ENCODE measurements at regions not wholly inside any gene's neighbourhood (a gene's known extent, or its start where the extent isn't known, plus 50 kb on each side); places are given as distances from the start of the nearest gene placed in this dataset.

DNA sequence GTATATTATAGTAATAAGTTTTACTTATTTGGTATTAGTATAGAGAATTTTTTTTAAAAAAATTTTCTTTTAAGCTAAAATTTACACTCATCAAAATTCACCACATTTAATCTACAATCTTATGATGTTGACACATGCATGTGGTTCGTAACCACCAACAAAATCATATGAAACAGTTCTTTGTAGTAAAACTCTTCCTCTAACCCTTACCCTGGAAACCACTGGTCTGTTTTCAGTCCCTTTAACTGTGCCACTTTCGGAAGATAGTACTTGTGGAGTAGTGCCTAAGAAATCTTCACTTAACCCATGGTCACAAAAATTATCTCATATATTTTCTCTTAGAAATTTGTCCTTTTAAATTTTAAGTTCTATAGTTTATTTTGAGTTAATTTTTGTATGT, 1498.8 kb downstream of the MAT2B start:
- ATAC-seq (peak in 1 of 3 donors; percentile 41), DNase-seq (no peak)
- H3K9me3 Mint-ChIP-seq = peaks cover 4 to 10% of the 10 kb centered on the region in 2 donors
- no peaks in the 10 kb centered on the region for H3K9me3 ChIP-seq (ENCODE audit: control insufficient read depth, insufficient read depth, low read length)
- H3K27me3 ChIP-seq (ENCODE audit: control insufficient read depth, insufficient read depth, low read length) = no peaks in the 10 kb centered on the region
- no peaks in the 10 kb centered on the region for H3K4me1 ChIP-seq (ENCODE audit: control insufficient read depth, insufficient read depth, low read length)
- TF ChIP-seq, protein P1, sequence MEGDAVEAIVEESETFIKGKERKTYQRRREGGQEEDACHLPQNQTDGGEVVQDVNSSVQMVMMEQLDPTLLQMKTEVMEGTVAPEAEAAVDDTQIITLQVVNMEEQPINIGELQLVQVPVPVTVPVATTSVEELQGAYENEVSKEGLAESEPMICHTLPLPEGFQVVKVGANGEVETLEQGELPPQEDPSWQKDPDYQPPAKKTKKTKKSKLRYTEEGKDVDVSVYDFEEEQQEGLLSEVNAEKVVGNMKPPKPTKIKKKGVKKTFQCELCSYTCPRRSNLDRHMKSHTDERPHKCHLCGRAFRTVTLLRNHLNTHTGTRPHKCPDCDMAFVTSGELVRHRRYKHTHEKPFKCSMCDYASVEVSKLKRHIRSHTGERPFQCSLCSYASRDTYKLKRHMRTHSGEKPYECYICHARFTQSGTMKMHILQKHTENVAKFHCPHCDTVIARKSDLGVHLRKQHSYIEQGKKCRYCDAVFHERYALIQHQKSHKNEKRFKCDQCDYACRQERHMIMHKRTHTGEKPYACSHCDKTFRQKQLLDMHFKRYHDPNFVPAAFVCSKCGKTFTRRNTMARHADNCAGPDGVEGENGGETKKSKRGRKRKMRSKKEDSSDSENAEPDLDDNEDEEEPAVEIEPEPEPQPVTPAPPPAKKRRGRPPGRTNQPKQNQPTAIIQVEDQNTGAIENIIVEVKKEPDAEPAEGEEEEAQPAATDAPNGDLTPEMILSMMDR (IDR thresholded peaks at IDR 0.05) = no peak
- no peak overlapping the region for H3K4me3 Mint-ChIP-seq
- intact Hi-C loops (cut with micrococcal nuclease) = no loop called here
- H3K36me3 ChIP-seq (ENCODE audit: control insufficient read depth, insufficient read depth, low read length) = no peaks in the 10 kb centered on the region
- no peaks in the 10 kb centered on the region for H3K4me1 Mint-ChIP-seq
- no peaks in the 10 kb centered on the region for H3K27me3 Mint-ChIP-seq (ENCODE audit: low read depth in 2 of 2)
- WGBS (ENCODE audit: insufficient coverage) = 18% methylated on average over 1 of the region's 2 CpGs
- H3K27ac ChIP-seq (ENCODE audit: low read length) = no peak overlapping the region
- no peak overlapping the region for H3K27ac Mint-ChIP-seq
- H3K36me3 Mint-ChIP-seq = no peaks in the 10 kb centered on the region
- no peak overlapping the region for H3K4me3 ChIP-seq (ENCODE audit: low read length)

DNA sequence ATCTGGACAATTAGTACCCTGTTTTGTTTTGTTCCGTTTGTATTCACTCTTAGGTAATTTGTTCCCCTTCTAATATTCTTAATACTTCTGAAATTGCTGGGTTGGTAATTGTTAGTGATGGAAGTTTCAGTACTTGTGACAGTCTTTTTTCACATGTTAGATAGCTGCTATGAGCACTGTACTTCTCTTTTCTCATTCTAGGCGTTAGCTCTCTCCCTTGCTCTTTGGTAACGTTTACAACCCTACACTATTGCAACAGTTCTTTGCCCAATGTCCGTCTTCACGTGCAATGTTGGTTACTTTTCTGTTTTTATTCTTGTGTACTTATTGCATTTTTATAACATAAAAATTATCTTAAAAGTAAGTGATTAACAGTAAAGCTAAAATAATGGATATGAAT, 1509.0 kb downstream of the MAT2B start:
- peaks cover 8% of the 10 kb centered on the region for H3K36me3 Mint-ChIP-seq
- intact Hi-C loops (cut with micrococcal nuclease) = no loop called here
- TF ChIP-seq, protein P1 (IDR thresholded peaks at IDR 0.05) = no peak
- Histone ChIP-seq H3K9me3 (ENCODE audit: control insufficient read depth, insufficient read depth, low read length) (no peaks in the 10 kb centered on the region), H3K36me3 (ENCODE audit: control insufficient read depth, insufficient read depth, low read length) (no peaks in the 10 kb centered on the region), H3K4me3 (ENCODE audit: low read length) (no peak overlapping the region), H3K27me3 (ENCODE audit: control insufficient read depth, insufficient read depth, low read length) (no peaks in the 10 kb centered on the region), H3K27ac (ENCODE audit: low read length) (no peak overlapping the region), H3K4me1 (ENCODE audit: control insufficient read depth, insufficient read depth, low read length) (no peaks in the 10 kb centered on the region)
- no peak overlapping the region for H3K27ac Mint-ChIP-seq
- H3K4me3 Mint-ChIP-seq = no peak overlapping the region
- WGBS (ENCODE audit: insufficient coverage) = 87% methylated on average over 2 of the region's 5 CpGs
- H3K4me1 Mint-ChIP-seq = no peaks in the 10 kb centered on the region
- ATAC-seq (no peak), DNase-seq (no peak)
- no peaks in the 10 kb centered on the region for H3K27me3 Mint-ChIP-seq (ENCODE audit: low read depth in 2 of 2)
- peaks cover 7 to 16% of the 10 kb centered on the region in 2 donors for H3K9me3 Mint-ChIP-seq

DNA sequence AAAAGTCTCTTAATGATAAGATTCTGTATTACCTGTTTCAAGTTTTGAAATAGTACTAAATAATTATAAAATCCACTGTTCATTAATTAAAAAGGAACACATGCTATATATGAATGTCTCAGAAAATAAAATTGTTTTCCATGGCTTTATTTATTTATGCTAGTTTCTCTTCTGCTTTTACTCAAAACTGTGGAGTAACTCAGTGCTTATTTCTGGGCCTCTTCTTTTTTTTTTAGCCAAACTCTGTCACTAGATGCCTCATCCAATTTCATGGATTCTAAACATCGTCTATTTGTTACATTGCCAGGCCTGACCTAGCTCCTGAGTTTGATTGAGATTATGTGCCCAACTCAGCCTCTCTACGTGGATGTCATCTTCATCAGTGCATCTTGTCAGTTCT, 1509.7 kb downstream of the MAT2B start:
- H3K4me3 ChIP-seq (ENCODE audit: low read length) = no peak overlapping the region
- intact Hi-C loops (cut with micrococcal nuclease) = no loop called here
- DNase-seq (no peak), ATAC-seq (no peak)
- Mint-ChIP-seq H3K27me3 (ENCODE audit: low read depth in 2 of 2) (no peaks in the 10 kb centered on the region), H3K4me3 (no peak overlapping the region), H3K4me1 (no peaks in the 10 kb centered on the region), H3K36me3 (peaks cover 8% of the 10 kb centered on the region), H3K9me3 (peaks cover 7 to 16% of the 10 kb centered on the region in 2 donors), H3K27ac (no peak overlapping the region)
- WGBS (ENCODE audit: insufficient coverage) = 85% methylated on average over 2 of the region's 2 CpGs
- no peaks in the 10 kb centered on the region for H3K4me1 ChIP-seq (ENCODE audit: control insufficient read depth, insufficient read depth, low read length)
- no peaks in the 10 kb centered on the region for H3K9me3 ChIP-seq (ENCODE audit: control insufficient read depth, insufficient read depth, low read length)
- H3K27me3 ChIP-seq (ENCODE audit: control insufficient read depth, insufficient read depth, low read length) = no peaks in the 10 kb centered on the region
- no peaks in the 10 kb centered on the region for H3K36me3 ChIP-seq (ENCODE audit: control insufficient read depth, insufficient read depth, low read length)
- TF ChIP-seq, protein P1 (IDR thresholded peaks at IDR 0.05) = no peak
- H3K27ac ChIP-seq (ENCODE audit: low read length) = no peak overlapping the region

DNA sequence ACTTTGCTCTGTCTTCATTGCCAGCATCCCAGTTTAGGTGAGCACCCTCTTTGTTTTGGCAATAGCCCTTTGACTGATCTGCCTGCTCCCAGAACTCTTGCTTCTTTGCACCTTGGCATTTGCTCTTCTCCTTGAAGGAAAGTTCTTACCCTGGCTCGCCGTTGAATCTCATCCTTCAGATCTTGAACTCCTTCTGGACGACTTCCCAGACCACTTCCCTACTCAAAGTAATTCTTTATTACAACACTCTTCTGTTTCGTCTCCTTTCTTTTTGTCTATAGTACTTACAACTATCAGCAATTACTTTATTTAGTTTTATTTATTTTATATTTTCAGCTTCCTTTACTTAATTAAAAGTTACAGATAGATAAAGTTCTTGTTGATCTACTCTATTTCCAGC, 1510.1 kb downstream of the MAT2B start:
- TF ChIP-seq, protein P1 (IDR thresholded peaks at IDR 0.05) = no peak
- Mint-ChIP-seq H3K36me3 (peaks cover 8% of the 10 kb centered on the region), H3K4me1 (no peaks in the 10 kb centered on the region), H3K4me3 (no peak overlapping the region), H3K9me3 (peaks cover 7 to 16% of the 10 kb centered on the region in 2 donors), H3K27me3 (ENCODE audit: low read depth in 2 of 2) (no peaks in the 10 kb centered on the region), H3K27ac (no peak overlapping the region)
- H3K36me3 ChIP-seq (ENCODE audit: control insufficient read depth, insufficient read depth, low read length) = no peaks in the 10 kb centered on the region
- H3K27me3 ChIP-seq (ENCODE audit: control insufficient read depth, insufficient read depth, low read length) = no peaks in the 10 kb centered on the region
- no peak for DNase-seq
- no peaks in the 10 kb centered on the region for H3K4me1 ChIP-seq (ENCODE audit: control insufficient read depth, insufficient read depth, low read length)
- no peak overlapping the region for H3K27ac ChIP-seq (ENCODE audit: low read length)
- WGBS (ENCODE audit: insufficient coverage) = 82% methylated on average over 3 of the region's 4 CpGs
- no peak overlapping the region for H3K4me3 ChIP-seq (ENCODE audit: low read length)
- no peak for ATAC-seq
- intact Hi-C loops (cut with micrococcal nuclease) = no loop called here
- H3K9me3 ChIP-seq (ENCODE audit: control insufficient read depth, insufficient read depth, low read length) = no peaks in the 10 kb centered on the region

Measured in natural killer cell (primary cell).